Fibroblast of skin of left quadriceps (primary cell): ENCODE measurements at regions not wholly inside any gene's neighbourhood (a gene's known extent, or its start where the extent isn't known, plus 50 kb on each side); places are given as distances from the start of the nearest gene placed in this dataset.

Experiments used
- DNase-seq, 2 experiments: peaks; one replicate each; pipeline ENCODE4 v3.0.0-alpha.2; 2013; ENCODE audit warnings: low read depth in 2 of 2

- DNase-seq = no peak
These were observed 61.4 kb downstream of the TM2D3 start for GRCh38 chr15:101590785-101591184.

GRCh38 chr15:101583284-101583683, 68.9 kb downstream of the TM2D3 start:
- no peak for DNase-seq

GRCh38 chr15:101580431-101580830, 71.8 kb downstream of the TM2D3 start:
- no peak for DNase-seq

GRCh38 chr15:101579631-101580163, 72.5 kb downstream of the TM2D3 start:
- DNase-seq = no peak

- DNase-seq = no peak
These were observed 73.7 kb downstream of the TM2D3 start for GRCh38 chr15:101578443-101578894.

GRCh38 chr15:101573951-101574350, 78.2 kb downstream of the TM2D3 start:
- DNase-seq = no peak

- DNase-seq = no peak
These were observed 80.7 kb upstream of the PCSK6 start for GRCh38 chr15:101570241-101570640.

GRCh38 chr15:101568821-101569555, 79.5 kb upstream of the PCSK6 start:
- DNase-seq = no peak

- DNase-seq = no peak
These were observed 78.8 kb upstream of the PCSK6 start for GRCh38 chr15:101568309-101568708.

GRCh38 chr15:101566748-101567488, 77.4 kb upstream of the PCSK6 start:
- DNase-seq = no peak

- DNase-seq = no peak
These were observed 75.9 kb upstream of the PCSK6 start for GRCh38 chr15:101565377-101565776.

GRCh38 chr15:101563176-101563796, 73.8 kb upstream of the PCSK6 start:
- DNase-seq = peak; percentile 7 to 11

GRCh38 chr15:101562428-101563059, 73.0 kb upstream of the PCSK6 start:
- no peak for DNase-seq

GRCh38 chr15:101561584-101561906, 72.0 kb upstream of the PCSK6 start:
- DNase-seq = no peak

- no peak for DNase-seq
These were observed 71.4 kb upstream of the PCSK6 start for GRCh38 chr15:101560722-101561583.

GRCh38 chr15:101559952-101560351, 70.4 kb upstream of the PCSK6 start:
- DNase-seq = no peak

GRCh38 chr15:101558221-101558941, 68.9 kb upstream of the PCSK6 start:
- no peak for DNase-seq

GRCh38 chr15:101556273-101556672, 66.8 kb upstream of the PCSK6 start:
- no peak for DNase-seq

- DNase-seq = no peak
These were observed 64.8 kb upstream of the PCSK6 start for GRCh38 chr15:101554115-101554915.
